Small intestine (tissue), 7 donors: ENCODE measurements at regions not wholly inside any gene's neighbourhood (a gene's known extent, or its start where the extent isn't known, plus 50 kb on each side); places are given as distances from the start of the nearest gene placed in this dataset.

Source experiments
- DNase-seq, 2 donors: peaks; one replicate each; pipeline versions ENCODE4 v3.0.0 to v3.0.0-alpha.2; 2013
- FAIRE-seq: peaks from 2 replicates; lab custom pipeline; 2012; peaks lifted over from hg19 to GRCh38; lab: Jason Lieb, UNC
- H3K27ac ChIP-seq, 3 donors: one replicate each; pipeline ENCODE4 v1.5.1; 2013; ENCODE audit warnings: low read length in 2 of 3, mild to moderate bottlenecking in 2 of 3, control low read depth in 1 of 3, inconsistent platforms in 1 of 3, low read depth in 1 of 3, moderate library complexity in 1 of 3
- H3K27me3 ChIP-seq, 3 donors: one replicate each; pipeline ENCODE4 v1.6.1; 2013; ENCODE audit warnings: low read length in 3 of 3, inconsistent platforms in 1 of 3; ENCODE audit not compliant: control insufficient read depth in 3 of 3, insufficient read depth in 3 of 3
- H3K36me3 ChIP-seq, 3 donors: one replicate each; pipeline ENCODE4 v1.6.1; 2013; ENCODE audit warnings: low read length in 3 of 3, inconsistent platforms in 1 of 3, low read depth in 1 of 3, mild to moderate bottlenecking in 1 of 3, moderate library complexity in 1 of 3; ENCODE audit not compliant: control insufficient read depth in 3 of 3, insufficient read depth in 2 of 3
- H3K4me1 ChIP-seq, 3 donors: one replicate each; pipeline ENCODE4 v1.6.1; 2013; ENCODE audit warnings: low read length in 2 of 3, inconsistent platforms in 1 of 3, low read depth in 1 of 3, mild to moderate bottlenecking in 1 of 3, moderate library complexity in 1 of 3; ENCODE audit not compliant: control insufficient read depth in 3 of 3, insufficient read depth in 2 of 3
- H3K4me3 ChIP-seq, 3 donors: one replicate each; pipeline ENCODE4 v1.5.1; 2013; ENCODE audit warnings: low read length in 3 of 3, control low read depth in 1 of 3, inconsistent platforms in 1 of 3, low read depth in 1 of 3, mild to moderate bottlenecking in 1 of 3, moderate library complexity in 1 of 3
- H3K9me3 ChIP-seq, 2 donors: one replicate each; pipeline ENCODE4 v1.6.1; 2013; ENCODE audit warnings: low read depth in 1 of 2, low read length in 1 of 2; ENCODE audit not compliant: control insufficient read depth in 2 of 2, insufficient read depth in 1 of 2
- WGBS, 3 donors: extraction: QIAGEN DNeasy Blood & Tissue Kit; methylation state at CpG; one replicate each; pipeline ENCODE4 v1.1.7; 2013; 5-methylcytosine and 5-hydroxymethylcytosine counted together
- donor health status: healthy with polysubstance abuse.
- donor health status: control.
- donor health status: control.
- donor health status: Bipolar disorder and iron deficiency.
- donor health status: healthy.

DNA sequence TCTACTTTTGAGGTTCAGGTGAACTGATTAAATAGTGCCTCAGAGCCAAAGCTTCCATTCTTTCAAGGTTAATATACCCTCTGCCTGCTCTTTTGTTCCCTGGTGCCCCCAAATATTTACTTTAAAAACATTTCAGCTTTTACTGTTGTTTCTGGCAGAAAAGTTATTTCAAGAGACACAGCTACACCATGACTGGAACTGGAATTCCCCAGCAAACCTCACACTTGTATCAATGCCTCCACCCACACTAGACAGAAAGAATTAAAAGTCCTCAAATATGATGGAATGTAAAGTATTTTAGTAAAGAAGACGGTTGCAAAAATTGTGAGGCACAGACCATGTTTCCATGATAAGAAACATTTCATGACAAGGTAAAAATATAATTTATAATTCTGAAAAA is 720.2 kb upstream of the TYRP1 start:
- H3K4me3 ChIP-seq: no peak overlapping the region
- FAIRE-seq: no peak
- 65 to 70% (median 69%) methylated on average over 1 of the region's 1 CpG for WGBS, 3 donors

DNA sequence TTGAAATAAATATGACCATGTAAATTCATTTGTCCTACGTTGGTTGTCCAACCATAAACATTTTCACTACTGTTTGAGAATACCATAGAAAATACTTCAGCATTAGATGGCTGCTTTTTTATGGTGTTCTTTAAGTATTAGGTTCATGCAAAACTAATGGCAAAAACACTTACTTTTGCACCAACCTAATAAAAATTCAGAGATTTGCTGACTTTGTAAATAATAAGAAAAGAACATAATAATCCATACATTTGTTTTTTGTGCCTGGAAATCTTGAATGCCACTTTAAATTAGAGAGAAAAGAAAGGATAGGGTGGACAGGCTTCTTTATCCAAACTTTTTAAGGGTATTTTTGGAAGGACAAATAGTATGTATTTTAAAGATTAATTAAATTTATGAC is 719.7 kb upstream of the TYRP1 start:
- DNase-seq (no peak), FAIRE-seq (no peak)
- Histone ChIP-seq H3K27ac (no peak overlapping the region), H3K4me1 (no peaks in the 10 kb centered on the region), H3K36me3 (no peaks in the 10 kb centered on the region), H3K4me3 (no peak overlapping the region), H3K9me3 (no peaks in the 10 kb centered on the region), H3K27me3 (no peaks in the 10 kb centered on the region)
- WGBS, 3 donors: 65 to 75% (median 69%) methylated on average over 1 of the region's 1 CpG

More for the DNA sequence above, 720.2 kb upstream of the TYRP1 start:
- H3K27ac ChIP-seq: no peak overlapping the region
- H3K27me3 ChIP-seq: no peaks in the 10 kb centered on the region
- DNase-seq: no peak
- H3K9me3 ChIP-seq: no peaks in the 10 kb centered on the region
- no peaks in the 10 kb centered on the region for H3K36me3 ChIP-seq
- H3K4me1 ChIP-seq: no peaks in the 10 kb centered on the region

DNA sequence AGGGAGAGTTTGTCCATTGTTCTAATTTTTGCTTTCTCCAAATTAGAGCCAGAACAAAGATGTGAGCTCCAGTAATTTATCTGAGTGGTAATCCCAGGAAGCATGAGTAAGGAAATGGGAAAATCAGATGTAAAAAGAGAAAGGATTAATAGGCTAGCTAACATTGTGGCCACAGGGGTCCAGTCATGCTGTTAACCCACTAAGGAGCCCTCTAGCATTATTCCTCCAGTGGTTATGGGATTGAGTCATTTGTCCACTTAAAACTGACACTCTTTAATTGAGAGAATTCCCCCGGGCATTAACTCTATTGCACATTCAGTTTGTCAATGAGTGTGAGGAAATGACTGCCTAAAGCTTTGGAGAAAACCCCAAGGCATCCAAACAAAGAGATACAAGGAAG is 700.3 kb upstream of the TYRP1 start:
- Histone ChIP-seq H3K4me3 (no peak overlapping the region), H3K4me1 (no peaks in the 10 kb centered on the region), H3K27ac (no peak overlapping the region), H3K9me3 (peaks cover 0 to 6% of the 10 kb centered on the region in 2 donors), H3K27me3 (no peaks in the 10 kb centered on the region), H3K36me3 (no peaks in the 10 kb centered on the region)
- FAIRE-seq: no peak
- DNase-seq: no peak
- WGBS, 3 donors: 64 to 85% (median 83%) methylated on average over 1 of the region's 1 CpG

DNA sequence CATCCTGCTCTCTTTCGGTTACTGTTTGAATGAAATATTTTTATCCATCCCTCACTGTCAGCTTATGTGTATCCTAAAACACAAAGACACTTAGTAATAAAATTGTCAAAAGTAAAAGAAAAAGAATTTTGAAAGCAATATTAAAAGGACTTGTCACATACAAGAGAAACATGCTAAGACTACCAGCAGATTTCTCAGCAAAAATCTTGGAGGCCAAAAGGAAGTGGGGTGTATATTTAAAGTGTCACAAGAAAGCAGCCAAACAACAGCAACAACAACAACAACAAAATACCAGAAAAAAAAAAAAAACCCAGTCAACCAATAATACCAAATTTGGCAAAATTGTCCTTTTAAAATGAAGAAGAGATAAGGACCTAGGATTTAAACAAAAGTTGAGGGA is 678.7 kb upstream of the TYRP1 start:
- 93 to 95% (median 93%) methylated on average over 1 of the region's 1 CpG for WGBS, 3 donors
- H3K4me1 ChIP-seq: no peaks in the 10 kb centered on the region
- no peaks in the 10 kb centered on the region for H3K36me3 ChIP-seq
- H3K27me3 ChIP-seq: no peaks in the 10 kb centered on the region
- no peak overlapping the region for H3K27ac ChIP-seq
- DNase-seq (no peak), FAIRE-seq (no peak)
- peaks cover 0 to 14% of the 10 kb centered on the region in 2 donors for H3K9me3 ChIP-seq
- H3K4me3 ChIP-seq: no peak overlapping the region

DNA sequence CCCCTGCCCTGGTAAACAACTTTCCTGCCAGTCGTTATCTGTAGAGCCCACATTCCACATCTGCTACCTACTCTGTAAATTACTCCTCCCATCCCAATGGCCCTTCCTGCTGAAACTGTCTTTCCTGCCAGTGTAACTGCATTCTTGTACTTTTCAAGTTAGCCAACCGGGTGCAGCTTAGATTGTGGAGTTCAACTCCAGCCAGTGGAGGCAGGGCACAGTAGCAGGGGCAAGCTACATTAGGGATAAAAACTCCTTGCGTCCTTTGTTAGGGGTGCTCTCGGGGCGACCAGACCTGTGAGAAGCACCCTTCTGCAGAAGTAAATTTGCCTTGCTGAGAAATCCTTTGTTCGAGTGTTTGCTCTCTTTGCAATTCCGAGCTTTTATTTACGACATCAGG is 639.0 kb upstream of the TYRP1 start:
- FAIRE-seq: no peak
- 68 to 82% (median 79%) methylated on average over 8 of the region's 8 CpGs for WGBS, 3 donors
- no peaks in the 10 kb centered on the region for H3K4me1 ChIP-seq

DNA sequence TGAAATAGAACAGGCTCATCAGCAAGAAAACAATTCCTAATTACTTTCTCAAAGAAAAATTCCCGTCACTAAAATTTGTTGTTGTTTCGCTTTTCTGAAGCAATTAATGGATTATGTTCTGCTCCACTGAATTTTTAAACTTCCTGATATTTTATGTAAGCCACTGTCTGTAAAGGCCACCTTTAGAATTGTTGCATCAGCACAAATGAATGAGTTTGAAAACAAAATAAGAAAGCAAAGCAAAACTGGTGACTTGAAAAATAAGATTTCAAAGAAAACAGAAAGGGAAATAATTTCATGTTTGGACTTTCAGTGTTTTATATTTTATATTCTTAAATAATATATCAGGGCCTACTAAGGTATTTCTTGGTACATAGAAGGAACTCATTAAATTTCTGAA is 636.3 kb upstream of the TYRP1 start:
- H3K9me3 ChIP-seq: peaks cover 0 to 6% of the 10 kb centered on the region in 2 donors
- H3K27ac ChIP-seq: no peak overlapping the region
- H3K4me3 ChIP-seq: no peak overlapping the region
- H3K4me1 ChIP-seq: no peaks in the 10 kb centered on the region
- no peaks in the 10 kb centered on the region for H3K27me3 ChIP-seq
- DNase-seq (no peak), FAIRE-seq (no peak)
- no peaks in the 10 kb centered on the region for H3K36me3 ChIP-seq
- 76 to 88% (median 85%) methylated on average over 2 of the region's 2 CpGs for WGBS, 3 donors

More for the DNA sequence above, 639.0 kb upstream of the TYRP1 start:
- no peaks in the 10 kb centered on the region for H3K27me3 ChIP-seq
- H3K9me3 ChIP-seq: peaks cover 0 to 6% of the 10 kb centered on the region in 2 donors
- no peak overlapping the region for H3K4me3 ChIP-seq
- DNase-seq: no peak
- H3K36me3 ChIP-seq: no peaks in the 10 kb centered on the region
- H3K27ac ChIP-seq: no peak overlapping the region

DNA sequence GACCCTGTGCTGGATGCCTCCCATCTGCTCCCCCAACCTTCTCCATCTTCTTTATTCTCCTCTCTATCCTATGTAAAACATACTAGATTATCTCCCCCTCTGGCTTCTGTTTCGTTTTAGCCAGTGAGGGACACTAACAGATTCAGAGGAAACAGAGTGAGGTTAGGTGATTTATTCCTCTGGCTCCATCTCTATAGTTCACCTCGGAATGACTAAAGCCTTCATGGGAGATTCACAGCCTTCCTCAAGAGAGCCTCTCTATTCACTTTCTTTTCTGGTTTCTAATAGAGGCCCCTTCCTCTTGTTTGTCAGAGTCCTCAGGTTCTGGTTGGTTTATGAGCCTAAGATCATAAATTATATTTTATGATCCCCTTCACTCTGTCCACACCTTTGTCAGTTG is 633.1 kb upstream of the TYRP1 start:
- FAIRE-seq: no peak
- Histone ChIP-seq H3K9me3 (no peaks in the 10 kb centered on the region), H3K4me3 (no peak overlapping the region), H3K27ac (no peak overlapping the region), H3K27me3 (no peaks in the 10 kb centered on the region), H3K36me3 (no peaks in the 10 kb centered on the region), H3K4me1 (no peaks in the 10 kb centered on the region)
- DNase-seq: no peak
- WGBS, 3 donors: 18 to 29% (median 18%) methylated on average over 2 of the region's 2 CpGs

DNA sequence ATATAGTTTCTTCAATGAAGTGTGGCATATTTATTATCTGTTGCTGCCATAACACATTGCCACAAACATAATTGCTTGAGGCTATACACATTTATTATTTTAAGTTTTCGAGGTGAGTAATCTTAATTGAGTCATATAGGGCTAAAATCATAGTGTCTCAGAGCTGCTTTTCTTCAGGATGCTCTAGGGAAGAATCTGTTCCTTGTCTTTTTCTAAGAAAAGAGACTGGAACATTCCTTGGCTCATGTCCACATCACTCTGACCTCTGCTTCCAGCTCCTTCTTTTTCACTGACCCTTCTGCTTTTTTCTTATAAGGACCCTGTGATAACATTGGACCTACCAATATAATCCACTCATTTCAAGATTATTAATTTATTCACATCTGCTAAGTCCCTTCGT is 632.4 kb upstream of the TYRP1 start:
- Histone ChIP-seq H3K9me3 (no peaks in the 10 kb centered on the region), H3K27ac (no peak overlapping the region), H3K4me3 (no peak overlapping the region), H3K4me1 (no peaks in the 10 kb centered on the region), H3K36me3 (no peaks in the 10 kb centered on the region), H3K27me3 (no peaks in the 10 kb centered on the region)
- DNase-seq (no peak), FAIRE-seq (no peak)
- WGBS, 3 donors: 49 to 75% (median 59%) methylated on average over 2 of the region's 2 CpGs

DNA sequence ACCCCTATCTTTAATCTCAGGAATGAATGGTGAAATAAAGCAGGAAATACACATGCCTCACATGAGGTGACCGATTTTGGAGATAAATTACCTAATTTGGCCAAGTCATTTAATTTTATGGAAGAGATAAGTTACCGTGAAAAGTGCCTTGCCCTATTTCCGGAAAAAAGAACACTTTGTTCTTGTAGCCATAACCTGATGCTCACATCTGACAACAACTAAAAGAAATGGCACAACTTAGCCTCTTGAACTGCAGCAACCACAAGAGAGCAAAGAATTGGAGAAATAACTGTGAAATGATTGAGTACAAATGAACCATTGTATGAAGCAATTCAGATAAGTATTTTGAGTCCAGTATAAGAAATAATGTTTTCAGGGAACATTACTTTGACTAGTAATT is 628.1 kb upstream of the TYRP1 start:
- H3K9me3 ChIP-seq: no peaks in the 10 kb centered on the region
- DNase-seq (no peak), FAIRE-seq (no peak)
- H3K27ac ChIP-seq: no peak overlapping the region
- H3K4me3 ChIP-seq: no peak overlapping the region
- no peaks in the 10 kb centered on the region for H3K27me3 ChIP-seq
- H3K36me3 ChIP-seq: no peaks in the 10 kb centered on the region
- 12 to 32% (median 25%) methylated on average over 3 of the region's 3 CpGs for WGBS, 3 donors
- no peaks in the 10 kb centered on the region for H3K4me1 ChIP-seq
